Smooth muscle cell (in vitro differentiated cells): ENCODE measurements at regions not wholly inside any gene's neighbourhood (a gene's known extent, or its start where the extent isn't known, plus 50 kb on each side); places are given as distances from the start of the nearest gene placed in this dataset.

ENCODE experiments used
- DNase-seq: peaks from one replicate; lab custom pipeline; 2025; ENCODE audit not compliant: unreplicated experiment; lab: John Stamatoyannopoulos, UW
- H2AFZ ChIP-seq: fragments of 200-600 bp; sonication (generic); 2 replicates; pipeline ENCODE4 v1.6.0; 2016; ENCODE audit warnings: antibody characterized with exemption, low read depth, mild to moderate bottlenecking
- H3F3A ChIP-seq: fragments of 200-600 bp; sonication (generic); 2 replicates; pipeline ENCODE4 v1.6.0; 2017; ENCODE audit warnings: antibody characterized with exemption, low read depth
- H3K27ac ChIP-seq: fragments of 200-600 bp; sonication (generic); 2 replicates; pipeline ENCODE4 v1.5.1; 2016; ENCODE audit warnings: low read depth, mild to moderate bottlenecking
- H3K27me3 ChIP-seq: fragments of 200-600 bp; sonication (generic); 2 replicates; pipeline ENCODE4 v1.6.1; 2016; ENCODE audit warnings: low read depth, mild to moderate bottlenecking
- H3K36me3 ChIP-seq: fragments of 200-600 bp; sonication (generic); 2 replicates; pipeline ENCODE4 v1.5.1; 2016; ENCODE audit warnings: low read depth
- H3K4me1 ChIP-seq: fragments of 200-600 bp; sonication (generic); 2 replicates; pipeline ENCODE4 v1.5.1; 2016; ENCODE audit warnings: low read depth
- H3K4me2 ChIP-seq: fragments of 200-600 bp; sonication (generic); 2 replicates; pipeline ENCODE4 v1.6.0; 2016; ENCODE audit warnings: mild to moderate bottlenecking
- H3K4me3 ChIP-seq: fragments of 200-600 bp; sonication (generic); 2 replicates; pipeline ENCODE4 v1.5.1; 2016; ENCODE audit warnings: mild to moderate bottlenecking
- H3K79me2 ChIP-seq: fragments of 200-600 bp; sonication (generic); 2 replicates; pipeline ENCODE4 v1.6.0; 2016; ENCODE audit warnings: low read depth, mild to moderate bottlenecking
- H3K9ac ChIP-seq: fragments of 200-600 bp; sonication (generic); 2 replicates; pipeline ENCODE4 v1.6.0; 2016; ENCODE audit warnings: low read depth
- H3K9me3 ChIP-seq: fragments of 200-600 bp; sonication (generic); replicated peaks from 2 replicates; pipeline ENCODE4 v1.5.1; 2016; ENCODE audit warnings: low read depth
- H4K20me1 ChIP-seq: fragments of 200-600 bp; sonication (generic); 2 replicates; pipeline ENCODE4 v1.6.0; 2016; ENCODE audit warnings: low read depth
- CTCF ChIP-seq: fragments of 200-600 bp; sonication (generic); IDR thresholded peaks from 2 replicates; pipeline ENCODE4 v1.5.1; 2017; ENCODE audit warnings: borderline replicate concordance, mild to moderate bottlenecking, antibody characterized with exemption; ENCODE audit not compliant: insufficient read depth, poor library complexity, severe bottlenecking
- WGBS: methylation state at CpG from one replicate; pipeline ENCODE4 v1.1.7; 2016; ENCODE audit warnings: low lambda C conversion rate; 5-methylcytosine and 5-hydroxymethylcytosine counted together

- Histone ChIP-seq H3K36me3 (no peaks in the 10 kb centered on the region), H3K4me2 (no peak overlapping the region), H3K79me2 (no peaks in the 10 kb centered on the region), H4K20me1 (no peaks in the 10 kb centered on the region), H3K27me3 (no peaks in the 10 kb centered on the region), H2AFZ (no peak overlapping the region), H3K9me3 (no peaks in the 10 kb centered on the region), H3K27ac (no peak overlapping the region), H3K4me1 (no peaks in the 10 kb centered on the region), H3K9ac (no peak overlapping the region), H3F3A (no peaks in the 10 kb centered on the region), H3K4me3 (no peak overlapping the region)
- 53% methylated on average over 2 of the region's 2 CpGs for WGBS
- no peak for TF ChIP-seq CTCF
- no peak for DNase-seq
Measured at GRCh38 chr3:112773-113172, 83.8 kb upstream of the CHL1 start.

DNA sequence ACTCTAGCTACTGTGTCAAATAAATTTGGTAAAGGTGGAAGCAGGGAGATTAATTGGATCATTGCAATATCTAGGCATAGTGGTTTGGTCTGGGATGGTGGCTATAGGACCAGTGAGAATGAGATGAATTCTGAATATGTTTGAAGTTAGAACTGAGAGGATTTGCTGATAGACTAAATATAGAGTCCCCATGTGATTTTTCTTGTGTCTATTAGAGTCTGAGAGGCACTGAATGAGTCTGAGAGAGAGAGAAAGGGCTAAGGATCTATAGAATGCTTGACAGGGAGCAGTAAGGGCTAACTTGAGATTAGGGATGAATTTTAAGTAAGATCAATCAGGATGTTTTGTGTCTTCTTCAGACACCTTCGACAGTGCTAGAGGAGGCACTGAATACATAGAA, 77.9 kb upstream of the CHL1 start:
- H3K9ac ChIP-seq = no peak overlapping the region
- H3K4me1 ChIP-seq = no peaks in the 10 kb centered on the region
- 50% methylated on average over 1 of the region's 1 CpG for WGBS
- no peaks in the 10 kb centered on the region for H3K79me2 ChIP-seq
- no peaks in the 10 kb centered on the region for H3F3A ChIP-seq
- H2AFZ ChIP-seq = no peak overlapping the region
- H3K27ac ChIP-seq = no peak overlapping the region
- no peak overlapping the region for H3K4me3 ChIP-seq
- H3K36me3 ChIP-seq = no peaks in the 10 kb centered on the region
- H4K20me1 ChIP-seq = no peaks in the 10 kb centered on the region
- no peaks in the 10 kb centered on the region for H3K9me3 ChIP-seq
- no peaks in the 10 kb centered on the region for H3K27me3 ChIP-seq
- no peak for TF ChIP-seq CTCF
- H3K4me2 ChIP-seq = no peak overlapping the region
- no peak for DNase-seq

GRCh38 chr3:123341-123740, 73.2 kb upstream of the CHL1 start:
- no peaks in the 10 kb centered on the region for H3F3A ChIP-seq
- H3K9ac ChIP-seq = no peak overlapping the region
- no peaks in the 10 kb centered on the region for H3K9me3 ChIP-seq
- H3K4me3 ChIP-seq = no peak overlapping the region
- H3K36me3 ChIP-seq = no peaks in the 10 kb centered on the region
- H3K27me3 ChIP-seq = no peaks in the 10 kb centered on the region
- no peak for DNase-seq
- H3K27ac ChIP-seq = no peak overlapping the region
- H4K20me1 ChIP-seq = no peaks in the 10 kb centered on the region
- H3K4me1 ChIP-seq = no peaks in the 10 kb centered on the region
- WGBS = 76% methylated on average over 4 of the region's 4 CpGs
- TF ChIP-seq CTCF = no peak
- H3K4me2 ChIP-seq = no peak overlapping the region
- H3K79me2 ChIP-seq = no peaks in the 10 kb centered on the region
- H2AFZ ChIP-seq = no peak overlapping the region

DNA sequence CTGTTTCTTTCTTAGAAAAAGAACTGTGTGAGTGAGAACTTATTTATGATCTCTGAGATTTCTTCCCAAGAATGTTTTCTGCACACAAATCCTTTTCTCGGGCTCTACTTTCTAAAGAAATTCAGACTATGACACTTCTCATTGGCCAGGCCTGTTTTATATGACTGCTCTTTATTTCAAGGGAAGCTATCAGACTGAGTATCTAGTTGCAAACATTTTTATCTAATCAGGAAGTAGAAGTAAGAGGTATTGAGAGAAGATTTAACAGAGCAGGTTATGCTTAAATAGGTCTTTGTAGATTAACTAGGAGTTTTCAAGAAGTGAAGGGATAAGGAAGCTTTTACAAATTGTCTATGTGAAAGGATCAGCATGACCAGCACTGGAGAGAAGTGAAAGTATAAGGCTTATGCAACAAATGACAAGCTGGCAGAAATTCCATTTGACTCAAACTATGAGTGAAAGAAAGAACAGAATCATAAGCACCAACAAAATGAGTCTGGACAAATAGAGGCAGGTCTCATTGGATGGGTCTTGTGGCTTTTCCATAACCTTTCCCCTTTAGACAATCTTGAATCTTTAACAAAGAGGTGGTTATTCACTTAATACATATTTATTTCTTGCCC, 71.9 kb upstream of the CHL1 start:
- Histone ChIP-seq H4K20me1 (no peaks in the 10 kb centered on the region), H2AFZ (no peak overlapping the region), H3F3A (no peaks in the 10 kb centered on the region), H3K9ac (no peak overlapping the region), H3K4me1 (no peaks in the 10 kb centered on the region), H3K36me3 (no peaks in the 10 kb centered on the region), H3K79me2 (no peaks in the 10 kb centered on the region), H3K4me3 (no peak overlapping the region), H3K27ac (no peak overlapping the region), H3K4me2 (no peak overlapping the region), H3K9me3 (no peaks in the 10 kb centered on the region), H3K27me3 (no peaks in the 10 kb centered on the region)
- no peak for TF ChIP-seq CTCF
- no peak for DNase-seq
- WGBS = 89% methylated on average over 1 of the region's 1 CpG
